DND-41 (cell line): ENCODE measurements at regions not wholly inside any gene's neighbourhood (a gene's known extent, or its start where the extent isn't known, plus 50 kb on each side); places are given as distances from the start of the nearest gene placed in this dataset.
"Not testable (repeated sequence)": the region's sequence is repeated elsewhere in the genome, so short reads cannot be mapped to it uniquely, and the experiment has no call there.

Experiments used
- ATAC-seq: fragments of 200-7000 bp; cut with Tn5 transposase; 3 replicates; pipeline ENCODE4 v1.9.1; 2021; ENCODE audit warnings: low read depth; ENCODE audit not compliant: insufficient read depth
- DNase-seq: peaks from one replicate; pipeline ENCODE4 v3.0.0-alpha.2; 2020
- H2AFZ ChIP-seq: 2 replicates; pipeline ENCODE4 v1.6.0; 2012; ENCODE audit warnings: low read depth, low read length
- H3K27ac ChIP-seq: 2 replicates; pipeline ENCODE4 v1.5.1; 2012; ENCODE audit warnings: low read length, inconsistent platforms
- H3K27me3 ChIP-seq: fragments of 200-600 bp; sonication (generic); 2 replicates; pipeline ENCODE4 v1.6.0; 2012; ENCODE audit warnings: low read length, mild to moderate bottlenecking, inconsistent platforms; ENCODE audit not compliant: insufficient read depth, poor library complexity
- H3K36me3 ChIP-seq: 2 replicates; pipeline ENCODE4 v1.5.1; 2012; ENCODE audit warnings: low read length, inconsistent platforms; ENCODE audit not compliant: insufficient read depth
- H3K4me1 ChIP-seq: 2 replicates; pipeline ENCODE4 v1.5.1; 2012; ENCODE audit warnings: mild to moderate bottlenecking, low read length; ENCODE audit not compliant: insufficient read depth
- H3K4me2 ChIP-seq: 2 replicates; pipeline ENCODE4 v1.6.0; 2012; ENCODE audit warnings: mild to moderate bottlenecking, moderate library complexity, low read length, inconsistent platforms; ENCODE audit not compliant: insufficient read depth
- H3K4me3 ChIP-seq, 2 experiments: fragments of 200-600 bp in 1 of 2; shearing (Covaris generic) in 1 of 2; 2 replicates each; pipeline ENCODE4 v1.5.1; 2012 to 2016; ENCODE audit warnings: inconsistent platforms in 2 of 2, low read length in 2 of 2, mild to moderate bottlenecking in 2 of 2, low read depth in 1 of 2, moderate library complexity in 1 of 2
- H3K79me2 ChIP-seq: 2 replicates; pipeline ENCODE4 v1.6.0; 2012; ENCODE audit warnings: low read length, inconsistent platforms; ENCODE audit not compliant: insufficient read depth
- H3K9ac ChIP-seq: 2 replicates; pipeline ENCODE4 v1.6.0; 2012; ENCODE audit warnings: low read depth, mild to moderate bottlenecking, inconsistent platforms, low read length, moderate library complexity
- H3K9me3 ChIP-seq: 2 replicates; pipeline ENCODE4 v1.5.1; 2012; ENCODE audit warnings: low read length, moderate library complexity, mild to moderate bottlenecking, inconsistent platforms; ENCODE audit not compliant: insufficient read depth, severe bottlenecking
- H4K20me1 ChIP-seq: 2 replicates; pipeline ENCODE4 v1.6.0; 2012; ENCODE audit warnings: low read length; ENCODE audit not compliant: insufficient read depth
- CTCF ChIP-seq: IDR thresholded peaks from 2 replicates; pipeline ENCODE4 v1.5.1; 2012; ENCODE audit warnings: borderline replicate concordance, low read length, moderate library complexity, mild to moderate bottlenecking; ENCODE audit not compliant: poor library complexity, severe bottlenecking; ENCODE audit errors: extremely low read depth
- EZH2 ChIP-seq: IDR thresholded peaks from 3 replicates; pipeline ENCODE4 v1.6.1; 2012; ENCODE audit warnings: borderline replicate concordance, low read depth, mild to moderate bottlenecking, moderate library complexity, low read length, inconsistent platforms; ENCODE audit not compliant: severe bottlenecking

DNA sequence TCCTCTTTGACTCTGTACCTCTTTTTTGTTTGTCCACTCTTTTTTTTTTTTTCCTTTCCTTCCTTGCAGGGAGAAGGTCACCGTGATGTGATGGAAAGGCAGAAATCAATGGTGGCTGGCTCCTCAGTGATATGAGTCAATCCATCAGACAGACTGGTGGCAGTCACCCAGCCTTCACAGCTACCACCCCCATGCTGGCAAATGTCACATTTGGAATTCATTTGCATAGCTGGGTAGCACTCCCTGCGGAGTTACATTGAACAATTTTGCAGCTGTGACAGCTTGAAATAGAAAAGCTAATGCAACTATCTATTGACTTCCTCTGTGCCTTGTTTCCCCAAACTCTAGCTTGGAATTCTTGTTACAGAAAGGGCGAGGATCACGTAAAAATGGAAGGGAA, 668.4 kb downstream of the C6orf118 start:
- H3K36me3 ChIP-seq = no peaks in the 10 kb centered on the region
- H3K9ac ChIP-seq = no peak overlapping the region
- H3K4me1 ChIP-seq = no peaks in the 10 kb centered on the region
- no peaks in the 10 kb centered on the region for H3K27me3 ChIP-seq
- ATAC-seq = no peak
- no peaks in the 10 kb centered on the region for H3K9me3 ChIP-seq
- no peak overlapping the region for H2AFZ ChIP-seq
- no peaks in the 10 kb centered on the region for H3K79me2 ChIP-seq
- TF ChIP-seq EZH2 (no peak), CTCF (no peak)
- no peak overlapping the region for H3K4me3 ChIP-seq
- no peaks in the 10 kb centered on the region for H4K20me1 ChIP-seq
- no peak overlapping the region for H3K27ac ChIP-seq
- no peak for DNase-seq
- H3K4me2 ChIP-seq = no peak overlapping the region

GRCh38 chr6:164628302-164628931, 681.0 kb downstream of the C6orf118 start:
- Histone ChIP-seq H3K36me3 (no peaks in the 10 kb centered on the region), H3K4me2 (no peak overlapping the region), H3K4me3 (no peak overlapping the region), H3K27me3 (no peaks in the 10 kb centered on the region), H3K9me3 (no peaks in the 10 kb centered on the region), H2AFZ (no peak overlapping the region), H4K20me1 (no peaks in the 10 kb centered on the region), H3K9ac (no peak overlapping the region), H3K79me2 (no peaks in the 10 kb centered on the region), H3K27ac (no peak overlapping the region), H3K4me1 (no peaks in the 10 kb centered on the region)
- DNase-seq (no peak), ATAC-seq (no peak)
- no peak for TF ChIP-seq CTCF
- TF ChIP-seq EZH2 = no peak

- Histone ChIP-seq H3K27me3 (no peaks in the 10 kb centered on the region), H3K9ac (no peak overlapping the region), H3K79me2 (no peaks in the 10 kb centered on the region), H3K27ac (no peak overlapping the region), H2AFZ (no peak overlapping the region), H4K20me1 (no peaks in the 10 kb centered on the region), H3K9me3 (no peaks in the 10 kb centered on the region), H3K4me1 (no peaks in the 10 kb centered on the region), H3K4me2 (no peak overlapping the region), H3K36me3 (no peaks in the 10 kb centered on the region), H3K4me3 (no peak overlapping the region)
- no peak for ATAC-seq
- no peak for DNase-seq
- TF ChIP-seq EZH2 (no peak), CTCF (no peak)
Measured at GRCh38 chr6:164616917-164617524, 692.4 kb downstream of the C6orf118 start.

DNA sequence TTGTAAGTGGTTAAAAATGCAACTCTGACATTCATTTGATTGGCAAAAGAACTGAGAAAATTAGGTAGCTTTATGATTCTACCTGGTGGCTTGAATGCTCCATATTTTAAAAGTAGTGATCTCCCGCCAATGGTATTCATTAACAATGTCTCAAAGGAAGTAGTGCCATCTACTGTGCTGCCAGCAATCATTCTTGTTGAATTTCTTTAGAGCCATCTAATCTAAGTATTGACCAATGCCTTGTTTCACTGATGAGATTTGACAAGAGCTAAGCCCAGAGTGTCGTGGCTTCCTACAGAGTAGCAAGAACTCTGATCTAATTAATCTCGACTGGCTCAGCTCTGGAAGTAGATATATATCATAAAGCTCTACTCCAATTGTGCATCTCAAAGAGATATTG, 696.7 kb downstream of the C6orf118 start:
- no peak for DNase-seq
- Histone ChIP-seq H4K20me1 (no peaks in the 10 kb centered on the region), H2AFZ (no peak overlapping the region), H3K27ac (no peak overlapping the region), H3K36me3 (no peaks in the 10 kb centered on the region), H3K9ac (no peak overlapping the region), H3K27me3 (no peaks in the 10 kb centered on the region), H3K79me2 (no peaks in the 10 kb centered on the region), H3K4me3 (no peak overlapping the region), H3K9me3 (no peaks in the 10 kb centered on the region), H3K4me1 (no peaks in the 10 kb centered on the region), H3K4me2 (no peak overlapping the region)
- no peak for TF ChIP-seq EZH2
- no peak for TF ChIP-seq CTCF
- no peak for ATAC-seq

DNA sequence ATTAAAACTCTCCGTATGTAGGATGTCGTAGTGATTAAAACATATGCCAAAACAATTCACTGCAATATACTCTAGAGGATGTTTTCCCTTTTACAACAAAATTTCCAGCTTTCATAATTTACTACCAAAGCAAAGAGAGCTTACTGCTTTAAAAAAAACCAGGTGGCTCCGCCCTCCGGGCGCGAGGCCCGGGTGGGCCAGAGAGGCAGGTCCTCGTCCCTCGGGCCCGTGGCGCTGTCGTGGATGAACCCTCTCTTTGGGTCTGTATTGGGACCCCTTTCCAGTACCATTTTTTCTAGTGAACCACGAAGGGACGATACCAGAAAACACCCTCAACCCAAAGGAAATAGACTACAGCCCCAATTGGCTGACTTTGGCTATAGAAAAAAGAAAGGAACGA, 698.5 kb downstream of the C6orf118 start:
- DNase-seq, H2AFZ ChIP-seq, H3K27ac ChIP-seq, H3K27me3 ChIP-seq, H3K4me2 ChIP-seq, H3K79me2 ChIP-seq, H4K20me1 ChIP-seq, H3K36me3 ChIP-seq, H3K9ac ChIP-seq, H3K9me3 ChIP-seq, H3K4me3 ChIP-seq, H3K4me1 ChIP-seq: not testable (repeated sequence)
- ATAC-seq = peak; percentile 57; the same call in 1 of the 3 replicates
